GM23338 (cell line): ENCODE measurements at regions not wholly inside any gene's neighbourhood (a gene's known extent, or its start where the extent isn't known, plus 50 kb on each side); places are given as distances from the start of the nearest gene placed in this dataset.

Experiments
- ATAC-seq: fragments of 200-7000 bp; cut with Tn5 transposase; 3 replicates; pipeline ENCODE4 v1.9.1; 2020
- DNase-seq: peaks from one replicate; pipeline ENCODE4 v3.0.0-alpha.2; 2015; ENCODE audit warnings: low spot score
- H2AFZ ChIP-seq: fragments of 200-600 bp; sonication (generic); 2 replicates; pipeline ENCODE4 v1.8.0; 2016; ENCODE audit warnings: antibody characterized with exemption, mild to moderate bottlenecking, moderate library complexity
- H3F3A ChIP-seq: fragments of 200-600 bp; sonication (generic); replicated peaks from 2 replicates; pipeline ENCODE4 v1.8.0; 2017; ENCODE audit warnings: antibody characterized with exemption, mixed run types, low read depth
- H3K27ac ChIP-seq: fragments of 200-600 bp; sonication (generic); 2 replicates; pipeline ENCODE4 v1.6.1; 2016; ENCODE audit warnings: low read depth
- H3K27me3 ChIP-seq: fragments of 200-600 bp; sonication (generic); 2 replicates; pipeline ENCODE4 v1.8.0; 2016; ENCODE audit warnings: mild to moderate bottlenecking, mixed run types, moderate library complexity; ENCODE audit not compliant: insufficient read depth
- H3K36me3 ChIP-seq: fragments of 200-600 bp; sonication (generic); 2 replicates; pipeline ENCODE4 v1.8.0; 2016; ENCODE audit warnings: mild to moderate bottlenecking; ENCODE audit not compliant: insufficient read depth
- H3K4me1 ChIP-seq: fragments of 200-600 bp; sonication (generic); 2 replicates; pipeline ENCODE4 v1.8.0; 2016; ENCODE audit warnings: mild to moderate bottlenecking, moderate library complexity; ENCODE audit not compliant: insufficient read depth
- H3K4me2 ChIP-seq: fragments of 200-600 bp; sonication (generic); 2 replicates; pipeline ENCODE4 v1.7.1; 2017; ENCODE audit warnings: mixed run types
- H3K4me3 ChIP-seq: fragments of 200-600 bp; sonication (generic); 2 replicates; pipeline ENCODE4 v1.6.1; 2016; ENCODE audit warnings: mixed run types
- H3K79me2 ChIP-seq: fragments of 200-600 bp; sonication (generic); replicated peaks from 2 replicates; pipeline ENCODE4 v1.8.0; 2017; ENCODE audit warnings: mild to moderate bottlenecking; ENCODE audit not compliant: insufficient read depth
- H3K9me2 ChIP-seq: fragments of 200-600 bp; sonication (generic); 2 replicates; pipeline ENCODE4 v1.8.0; 2017; ENCODE audit not compliant: insufficient read depth
- H4K20me1 ChIP-seq: fragments of 200-600 bp; sonication (generic); replicated peaks from 2 replicates; pipeline ENCODE4 v1.8.0; 2017; ENCODE audit warnings: mild to moderate bottlenecking; ENCODE audit not compliant: insufficient read depth
- H3K27ac Mint-ChIP-seq: 2 replicates; pipeline ENCODE4 v1.8.0; 2020; ENCODE audit warnings: inconsistent platforms, mild to moderate bottlenecking, moderate library complexity, mixed read lengths
- H3K27me3 Mint-ChIP-seq: 3 replicates; pipeline ENCODE4 v1.8.0; 2022; ENCODE audit warnings: low read depth, mild to moderate bottlenecking, moderate library complexity, mixed read lengths, inconsistent platforms; ENCODE audit not compliant: insufficient read depth, poor library complexity
- H3K36me3 Mint-ChIP-seq: 3 replicates; pipeline ENCODE4 v1.8.0; 2021; ENCODE audit warnings: low read depth, mild to moderate bottlenecking, inconsistent platforms, moderate library complexity, mixed read lengths
- H3K4me1 Mint-ChIP-seq: 3 replicates; pipeline ENCODE4 v1.8.0; 2020; ENCODE audit warnings: mild to moderate bottlenecking, inconsistent platforms, mixed read lengths
- H3K4me3 Mint-ChIP-seq: 3 replicates; pipeline ENCODE4 v1.8.0; 2021; ENCODE audit warnings: moderate library complexity, mild to moderate bottlenecking, inconsistent platforms, mixed read lengths
- H3K9me3 Mint-ChIP-seq: 3 replicates; pipeline ENCODE4 v1.8.0; 2020; ENCODE audit warnings: moderate library complexity, mild to moderate bottlenecking, inconsistent platforms, mixed read lengths
- CREB1 ChIP-seq: fragments of 250-450 bp; sonication (Bioruptor Pico); IDR thresholded peaks from 2 replicates; pipeline ENCODE4 v1.5.0; 2020; ENCODE audit warnings: low read depth, mild to moderate bottlenecking, moderate library complexity
- CTCF ChIP-seq, 2 experiments: fragments of 200-600 bp in 1 of 2; sonication (generic) in 1 of 2; conservative IDR thresholded peaks; 2 replicates each; pipeline versions ENCODE4 v1.5.1 to v1.6.1; 2016 to 2017; ENCODE audit warnings: antibody characterized with exemption in 2 of 2, low read depth in 2 of 2, mild to moderate bottlenecking in 2 of 2, moderate library complexity in 1 of 2
- ETS1 ChIP-seq: IDR thresholded peaks from 2 replicates; pipeline ENCODE4 v1.6.1; 2016; ENCODE audit warnings: antibody characterized with exemption
- EZH2 ChIP-seq: fragments of 200-600 bp; sonication (generic); IDR thresholded peaks from one replicate; pipeline ENCODE4 v1.8.0; 2017; ENCODE audit warnings: antibody characterized with exemption, mild to moderate bottlenecking, low read depth; ENCODE audit not compliant: unreplicated experiment
- EZH2phosphoT487 ChIP-seq: fragments of 200-600 bp; sonication (generic); IDR thresholded peaks from one replicate; pipeline ENCODE4 v1.8.1; 2018; ENCODE audit warnings: antibody characterized with exemption; ENCODE audit not compliant: unreplicated experiment
- JUNB ChIP-seq: IDR thresholded peaks from one replicate; pipeline ENCODE4 v1.6.1; 2016; ENCODE audit warnings: antibody characterized with exemption; ENCODE audit not compliant: unreplicated experiment
- NANOG ChIP-seq: IDR thresholded peaks from 2 replicates; pipeline ENCODE4 v1.6.1; 2016; ENCODE audit warnings: antibody characterized with exemption, borderline replicate concordance
- POLR2AphosphoS5 ChIP-seq: IDR thresholded peaks from 2 replicates; pipeline ENCODE4 v1.6.1; 2016; ENCODE audit warnings: antibody characterized with exemption, low read depth
- REST ChIP-seq: IDR thresholded peaks from one replicate; pipeline ENCODE4 v1.6.1; 2018; ENCODE audit warnings: antibody characterized with exemption; ENCODE audit not compliant: unreplicated experiment
- STAT1 ChIP-seq: IDR thresholded peaks from one replicate; pipeline ENCODE4 v1.6.1; 2016; ENCODE audit warnings: antibody characterized with exemption; ENCODE audit not compliant: unreplicated experiment
- ZNF114 ChIP-seq: fragments of 250-450 bp; sonication (Bioruptor Pico); IDR thresholded peaks from 2 replicates; pipeline ENCODE4 v1.5.0; 2020; ENCODE audit warnings: mild to moderate bottlenecking, moderate library complexity
- ZNF331 ChIP-seq: fragments of 250-450 bp; sonication (Bioruptor Pico); IDR thresholded peaks from 2 replicates; pipeline ENCODE4 v1.5.0; 2020; ENCODE audit warnings: low read depth, mild to moderate bottlenecking, moderate library complexity
- TF ChIP-seq, protein P1 (sequence below): fragments of 250-450 bp; sonication (Bioruptor Pico); IDR thresholded peaks from 2 replicates; pipeline ENCODE4 v1.5.0; 2020; ENCODE audit warnings: mild to moderate bottlenecking, moderate library complexity

- Mint-ChIP-seq H3K4me1 (peaks cover 8% of the 10 kb centered on the region; the same call in 2 of the 3 replicates), H3K9me3 (no peaks in the 10 kb centered on the region; the same call in 2 of the 3 replicates)
Measured at GRCh38 chr5:61246768-61247307, 84.6 kb upstream of the SMIM15 start.

More at GRCh38 chr5:61246768-61247307, 84.6 kb upstream of the SMIM15 start:
- H3K79me2 ChIP-seq, result no peaks in the 10 kb centered on the region
- H3K27ac ChIP-seq, result no peak overlapping the region
- no peak for DNase-seq
- H4K20me1 ChIP-seq, result no peaks in the 10 kb centered on the region
- Mint-ChIP-seq H3K4me3 (no peak overlapping the region), H3K27ac (no peak overlapping the region), H3K36me3 (no peaks in the 10 kb centered on the region; the same call in 2 of the 3 replicates), H3K27me3 (peaks cover 1% of the 10 kb centered on the region)
- ATAC-seq, result no peak
- peaks cover 8% of the 10 kb centered on the region for H3K4me1 ChIP-seq
- TF ChIP-seq CTCF (conservative IDR thresholded peaks at IDR 0.05; ENCODE audit: low read depth in 2 of 2), result no peak
- TF ChIP-seq JUNB, result no peak
- TF ChIP-seq ZNF331, result no peak
- TF ChIP-seq STAT1, result no peak
- TF ChIP-seq ZNF114, result no peak
- TF ChIP-seq POLR2AphosphoS5, result no peak
- TF ChIP-seq CREB1 (CRISPR knock-in tag), result no peak
- TF ChIP-seq, protein P1, sequence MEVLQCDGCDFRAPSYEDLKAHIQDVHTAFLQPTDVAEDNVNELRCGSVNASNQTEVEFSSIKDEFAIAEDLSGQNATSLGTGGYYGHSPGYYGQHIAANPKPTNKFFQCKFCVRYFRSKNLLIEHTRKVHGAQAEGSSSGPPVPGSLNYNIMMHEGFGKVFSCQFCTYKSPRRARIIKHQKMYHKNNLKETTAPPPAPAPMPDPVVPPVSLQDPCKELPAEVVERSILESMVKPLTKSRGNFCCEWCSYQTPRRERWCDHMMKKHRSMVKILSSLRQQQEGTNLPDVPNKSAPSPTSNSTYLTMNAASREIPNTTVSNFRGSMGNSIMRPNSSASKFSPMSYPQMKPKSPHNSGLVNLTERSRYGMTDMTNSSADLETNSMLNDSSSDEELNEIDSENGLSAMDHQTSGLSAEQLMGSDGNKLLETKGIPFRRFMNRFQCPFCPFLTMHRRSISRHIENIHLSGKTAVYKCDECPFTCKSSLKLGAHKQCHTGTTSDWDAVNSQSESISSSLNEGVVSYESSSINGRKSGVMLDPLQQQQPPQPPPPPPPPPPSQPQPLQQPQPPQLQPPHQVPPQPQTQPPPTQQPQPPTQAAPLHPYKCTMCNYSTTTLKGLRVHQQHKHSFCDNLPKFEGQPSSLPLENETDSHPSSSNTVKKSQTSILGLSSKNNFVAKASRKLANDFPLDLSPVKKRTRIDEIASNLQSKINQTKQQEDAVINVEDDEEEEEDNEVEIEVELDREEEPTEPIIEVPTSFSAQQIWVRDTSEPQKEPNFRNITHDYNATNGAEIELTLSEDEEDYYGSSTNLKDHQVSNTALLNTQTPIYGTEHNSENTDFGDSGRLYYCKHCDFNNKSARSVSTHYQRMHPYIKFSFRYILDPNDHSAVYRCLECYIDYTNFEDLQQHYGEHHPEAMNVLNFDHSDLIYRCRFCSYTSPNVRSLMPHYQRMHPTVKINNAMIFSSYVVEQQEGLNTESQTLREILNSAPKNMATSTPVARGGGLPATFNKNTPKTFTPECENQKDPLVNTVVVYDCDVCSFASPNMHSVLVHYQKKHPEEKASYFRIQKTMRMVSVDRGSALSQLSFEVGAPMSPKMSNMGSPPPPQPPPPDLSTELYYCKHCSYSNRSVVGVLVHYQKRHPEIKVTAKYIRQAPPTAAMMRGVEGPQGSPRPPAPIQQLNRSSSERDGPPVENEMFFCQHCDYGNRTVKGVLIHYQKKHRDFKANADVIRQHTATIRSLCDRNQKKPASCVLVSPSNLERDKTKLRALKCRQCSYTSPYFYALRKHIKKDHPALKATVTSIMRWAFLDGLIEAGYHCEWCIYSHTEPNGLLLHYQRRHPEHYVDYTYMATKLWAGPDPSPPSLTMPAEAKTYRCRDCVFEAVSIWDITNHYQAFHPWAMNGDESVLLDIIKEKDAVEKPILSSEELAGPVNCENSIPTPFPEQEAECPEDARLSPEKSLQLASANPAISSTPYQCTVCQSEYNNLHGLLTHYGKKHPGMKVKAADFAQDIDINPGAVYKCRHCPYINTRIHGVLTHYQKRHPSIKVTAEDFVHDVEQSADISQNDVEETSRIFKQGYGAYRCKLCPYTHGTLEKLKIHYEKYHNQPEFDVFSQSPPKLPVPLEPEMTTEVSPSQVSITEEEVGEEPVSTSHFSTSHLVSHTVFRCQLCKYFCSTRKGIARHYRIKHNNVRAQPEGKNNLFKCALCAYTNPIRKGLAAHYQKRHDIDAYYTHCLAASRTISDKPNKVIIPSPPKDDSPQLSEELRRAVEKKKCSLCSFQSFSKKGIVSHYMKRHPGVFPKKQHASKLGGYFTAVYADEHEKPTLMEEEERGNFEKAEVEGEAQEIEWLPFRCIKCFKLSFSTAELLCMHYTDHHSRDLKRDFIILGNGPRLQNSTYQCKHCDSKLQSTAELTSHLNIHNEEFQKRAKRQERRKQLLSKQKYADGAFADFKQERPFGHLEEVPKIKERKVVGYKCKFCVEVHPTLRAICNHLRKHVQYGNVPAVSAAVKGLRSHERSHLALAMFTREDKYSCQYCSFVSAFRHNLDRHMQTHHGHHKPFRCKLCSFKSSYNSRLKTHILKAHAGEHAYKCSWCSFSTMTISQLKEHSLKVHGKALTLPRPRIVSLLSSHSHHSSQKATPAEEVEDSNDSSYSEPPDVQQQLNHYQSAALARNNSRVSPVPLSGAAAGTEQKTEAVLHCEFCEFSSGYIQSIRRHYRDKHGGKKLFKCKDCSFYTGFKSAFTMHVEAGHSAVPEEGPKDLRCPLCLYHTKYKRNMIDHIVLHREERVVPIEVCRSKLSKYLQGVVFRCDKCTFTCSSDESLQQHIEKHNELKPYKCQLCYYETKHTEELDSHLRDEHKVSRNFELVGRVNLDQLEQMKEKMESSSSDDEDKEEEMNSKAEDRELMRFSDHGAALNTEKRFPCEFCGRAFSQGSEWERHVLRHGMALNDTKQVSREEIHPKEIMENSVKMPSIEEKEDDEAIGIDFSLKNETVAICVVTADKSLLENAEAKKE, result no peak
- TF ChIP-seq ETS1, result no peak
- TF ChIP-seq REST, result no peak
- TF ChIP-seq EZH2phosphoT487, result no peak
- no peak for TF ChIP-seq EZH2
- TF ChIP-seq NANOG, result no peak
- no peaks in the 10 kb centered on the region for H3K9me2 ChIP-seq
- no peak overlapping the region for H3K4me3 ChIP-seq
- H2AFZ ChIP-seq, result no peak overlapping the region
- no peaks in the 10 kb centered on the region for H3F3A ChIP-seq
- H3K27me3 ChIP-seq, result no peaks in the 10 kb centered on the region
- H3K36me3 ChIP-seq, result no peaks in the 10 kb centered on the region
- no peak overlapping the region for H3K4me2 ChIP-seq
